HCT116 (cell line): ENCODE measurements at regions not wholly inside any gene's neighbourhood (a gene's known extent, or its start where the extent isn't known, plus 50 kb on each side); places are given as distances from the start of the nearest gene placed in this dataset.

Experiments used
- ATAC-seq: fragments of 200-7000 bp; cut with Tn5 transposase; 2 replicates; pipeline ENCODE4 v1.9.1; 2020; ENCODE audit warnings: mild to moderate bottlenecking, moderate library complexity
- BruUV-seq: library from RNA; stranded (reverse); fragments of 400-500 nt; replicated peaks from 2 replicates; lab custom pipeline; 2021; lab: Mats Ljungman, UMichigan
- CTCF ChIA-PET: fragments of 300-600 bp; sonication (Branson Sonifier 250); formaldehyde crosslinking; loops from one replicate; lab custom pipeline; 2021; ENCODE audit warnings: antibody characterized with exemption; lab: Charles Lee
- POLR2A ChIA-PET: fragments of 300-600, 350-600 bp; sonication (Branson Sonifier 250); formaldehyde crosslinking; loops from one replicate; lab custom pipeline; 2021; ENCODE audit warnings: antibody characterized with exemption; lab: Charles Lee
- RAD21 ChIA-PET, 2 experiments: fragments of 300-600 bp; sonication (Branson Sonifier 250); formaldehyde crosslinking; loops; one replicate each; lab custom pipeline; 2023; ENCODE audit warnings: low total read pairs in 2 of 2; ENCODE audit not compliant: uncharacterized antibody in 2 of 2, unreplicated experiment in 2 of 2, low non-redundant PET in 1 of 2; lab: Charles Lee
- DNase-seq: peaks from one replicate; pipeline ENCODE4 v3.0.0-alpha.2; 2010; ENCODE audit warnings: low read depth, low spot score
- H2AFZ ChIP-seq: fragments of 200-600 bp; shearing (Covaris generic), sonication (generic); 2 replicates; pipeline ENCODE4 v1.6.1; 2017; ENCODE audit warnings: low read depth, mixed run types, mixed read lengths, antibody characterized with exemption, low read length; ENCODE audit not compliant: poor library complexity, severe bottlenecking
- H3K27ac ChIP-seq: 2 replicates; pipeline ENCODE4 v1.5.1; 2012; ENCODE audit warnings: low read depth, low read length
- H3K27me3 ChIP-seq: fragments of 200-600 bp; sonication (generic); 2 replicates; pipeline ENCODE4 v1.6.1; 2016; ENCODE audit warnings: mixed run types, low read length, mixed read lengths; ENCODE audit not compliant: insufficient read depth
- H3K36me3 ChIP-seq, 2 experiments: fragments of 200-500 bp in 1 of 2; fragments of 200-600 bp in 1 of 2; sonication (Bioruptor generic) in 1 of 2; sonication (generic) in 1 of 2; 2 replicates each; pipeline versions ENCODE4 v1.5.1 to v1.6.1; 2014 to 2016; ENCODE audit warnings: low read length in 2 of 2, inconsistent platforms in 1 of 2, mixed read lengths in 1 of 2, mixed run types in 1 of 2; ENCODE audit not compliant: insufficient read depth in 2 of 2, control insufficient read depth in 1 of 2
- H3K4me1 ChIP-seq, 2 experiments: fragments of 200-600 bp in 1 of 2; sonication (generic) in 1 of 2; 2 replicates each; pipeline versions ENCODE4 v1.5.1 to v1.6.1; 2012 to 2017; ENCODE audit warnings: low read length in 2 of 2, inconsistent platforms in 1 of 2, mild to moderate bottlenecking in 1 of 2, mixed read lengths in 1 of 2, mixed run types in 1 of 2, moderate library complexity in 1 of 2; ENCODE audit not compliant: insufficient read depth in 2 of 2, control insufficient read depth in 1 of 2
- H3K4me2 ChIP-seq: fragments of 200-600 bp; sonication (generic); 2 replicates; pipeline ENCODE4 v1.6.1; 2017; ENCODE audit warnings: mixed run types, low read length, mixed read lengths
- H3K4me3 ChIP-seq, 2 experiments: fragments of 200-600 bp in 1 of 2; sonication (generic) in 1 of 2; replicated peaks in 1 of 2; 2 replicates each; pipeline ENCODE4 v1.5.1; 2011 to 2016; ENCODE audit warnings: low read length in 2 of 2, control low read depth in 1 of 2, low read depth in 1 of 2, mild to moderate bottlenecking in 1 of 2, mixed read lengths in 1 of 2, mixed run types in 1 of 2
- H3K79me2 ChIP-seq: fragments of 200-600 bp; sonication (generic); 2 replicates; pipeline ENCODE4 v1.6.1; 2017; ENCODE audit warnings: mild to moderate bottlenecking, mixed run types, low read length, moderate library complexity, mixed read lengths; ENCODE audit not compliant: insufficient read depth
- H3K9ac ChIP-seq: fragments of 200-600 bp; sonication (generic); 2 replicates; pipeline ENCODE4 v1.6.1; 2016; ENCODE audit warnings: low read length, mixed read lengths
- H3K9me2 ChIP-seq: fragments of 200-600 bp; sonication (generic), shearing (Covaris generic); 2 replicates; pipeline ENCODE4 v1.6.1; 2017; ENCODE audit warnings: mixed run types, mild to moderate bottlenecking, moderate library complexity; ENCODE audit not compliant: insufficient read depth
- H3K9me3 ChIP-seq, 2 experiments: fragments of 200-500 bp in 1 of 2; fragments of 200-600 bp in 1 of 2; sonication (Bioruptor generic) in 1 of 2; sonication (generic) in 1 of 2; 2 replicates each; pipeline ENCODE4 v1.6.1; 2014 to 2017; ENCODE audit warnings: low read length in 2 of 2, mixed read lengths in 2 of 2, inconsistent platforms in 1 of 2, low read depth in 1 of 2, mild to moderate bottlenecking in 1 of 2, mixed run types in 1 of 2, moderate library complexity in 1 of 2; ENCODE audit not compliant: control insufficient read depth in 1 of 2, insufficient read depth in 1 of 2
- H4K20me1 ChIP-seq: fragments of 200-600 bp; sonication (generic), shearing (Covaris generic); 2 replicates; pipeline ENCODE4 v1.6.1; 2017; ENCODE audit warnings: mixed run types, mild to moderate bottlenecking, moderate library complexity; ENCODE audit not compliant: insufficient read depth
- CBX3 ChIP-seq: IDR thresholded peaks from 2 replicates; pipeline ENCODE4 v1.6.1; 2012; ENCODE audit warnings: low read depth
- CEBPB ChIP-seq: IDR thresholded peaks from 2 replicates; pipeline ENCODE4 v1.6.1; 2012; ENCODE audit warnings: low read depth
- EGR1 ChIP-seq: IDR thresholded peaks from 2 replicates; pipeline ENCODE4 v1.6.1; 2012; ENCODE audit warnings: low read depth
- ELF1 ChIP-seq: IDR thresholded peaks from 2 replicates; pipeline ENCODE4 v1.6.1; 2012; ENCODE audit warnings: low read depth, borderline replicate concordance
- EZH2 ChIP-seq: fragments of 200-600 bp; sonication (generic); IDR thresholded peaks from 2 replicates; pipeline ENCODE4 v1.6.1; 2017; ENCODE audit warnings: antibody characterized with exemption, mixed run types
- EZH2phosphoT487 ChIP-seq: fragments of 200-600 bp; IDR thresholded peaks from 2 replicates; pipeline ENCODE4 v1.6.1; 2018; ENCODE audit warnings: antibody characterized with exemption, borderline replicate concordance
- JUND ChIP-seq: IDR thresholded peaks from 2 replicates; pipeline ENCODE4 v1.6.1; 2012
- POLR2A ChIP-seq: IDR thresholded peaks from 2 replicates; pipeline ENCODE4 v1.7.0; 2011; ENCODE audit warnings: borderline replicate concordance; ENCODE audit not compliant: insufficient read depth, insufficient read length; ENCODE audit errors: extremely low read depth
- POLR2AphosphoS5 ChIP-seq: IDR thresholded peaks from 2 replicates; pipeline ENCODE4 v1.6.1; 2011; ENCODE audit warnings: mild to moderate bottlenecking, low read depth, low read length, moderate library complexity
- RAD21 ChIP-seq: IDR thresholded peaks from 2 replicates; pipeline ENCODE4 v1.6.1; 2012; ENCODE audit warnings: low read depth, mild to moderate bottlenecking
- SIN3A ChIP-seq: IDR thresholded peaks from 2 replicates; pipeline ENCODE4 v1.6.1; 2012; ENCODE audit warnings: low read depth
- SP1 ChIP-seq: IDR thresholded peaks from 2 replicates; pipeline ENCODE4 v1.6.1; 2012; ENCODE audit warnings: low read depth
- SRF ChIP-seq: IDR thresholded peaks from 2 replicates; pipeline ENCODE4 v1.6.1; 2012; ENCODE audit warnings: low read depth
- TCF7L2 ChIP-seq: IDR thresholded peaks from 2 replicates; pipeline ENCODE4 v1.7.0; 2011; ENCODE audit warnings: borderline replicate concordance, inconsistent platforms; ENCODE audit not compliant: insufficient read depth, insufficient read length; ENCODE audit errors: extremely low read depth
- YY1 ChIP-seq: IDR thresholded peaks from 2 replicates; pipeline ENCODE4 v1.6.1; 2011; ENCODE audit warnings: low read length, low read depth, moderate library complexity, mild to moderate bottlenecking; ENCODE audit not compliant: insufficient replicate concordance; ENCODE audit errors: extremely low read depth
- ZFX ChIP-seq: fragments of 450-650 bp; IDR thresholded peaks from 2 replicates; pipeline ENCODE4 v1.6.1; 2017
- ZNF274 ChIP-seq: fragments of 200-500 bp; sonication (Bioruptor generic); IDR thresholded peaks from 2 replicates; pipeline ENCODE4 v1.6.1; 2014; ENCODE audit warnings: mild to moderate bottlenecking, low read depth, low read length, inconsistent platforms
- intact Hi-C: fragments of 100-400 bp; cut with micrococcal nuclease; formaldehyde crosslinking; loops from 2 replicates; pipeline ENCODE4 v1.10.0; 2022
- TF ChIP-seq, protein P1 (sequence below): IDR thresholded peaks from 2 replicates; pipeline ENCODE4 v1.6.1; 2012; ENCODE audit warnings: low read depth
- TF ChIP-seq, protein P2 (sequence below): IDR thresholded peaks from 2 replicates; pipeline ENCODE4 v1.6.1; 2012

- ATAC-seq (no peak), DNase-seq (no peak)
- ChIA-PET RAD21 (no interaction called here), POLR2A (no interaction called here), CTCF (no interaction called here)
- no peak overlapping the region for H3K9ac ChIP-seq
- no peaks in the 10 kb centered on the region for H3K9me2 ChIP-seq
- no peaks in the 10 kb centered on the region for H3K27me3 ChIP-seq
- BruUV-seq, result no TSS peak
- H3K4me2 ChIP-seq, result no peak overlapping the region
- H4K20me1 ChIP-seq, result no peaks in the 10 kb centered on the region
- no peaks in the 10 kb centered on the region for H3K79me2 ChIP-seq
- H2AFZ ChIP-seq, result no peak overlapping the region
- H3K27ac ChIP-seq, result no peak overlapping the region
- no peak overlapping the region for H3K4me3 ChIP-seq
- intact Hi-C loops, result no loop called here
- no peaks in the 10 kb centered on the region for H3K36me3 ChIP-seq
- H3K4me1 ChIP-seq, result no peaks in the 10 kb centered on the region
- no peaks in the 10 kb centered on the region for H3K9me3 ChIP-seq
- no peak for TF ChIP-seq EZH2phosphoT487
- TF ChIP-seq SIN3A, result no peak
- TF ChIP-seq, protein P1, sequence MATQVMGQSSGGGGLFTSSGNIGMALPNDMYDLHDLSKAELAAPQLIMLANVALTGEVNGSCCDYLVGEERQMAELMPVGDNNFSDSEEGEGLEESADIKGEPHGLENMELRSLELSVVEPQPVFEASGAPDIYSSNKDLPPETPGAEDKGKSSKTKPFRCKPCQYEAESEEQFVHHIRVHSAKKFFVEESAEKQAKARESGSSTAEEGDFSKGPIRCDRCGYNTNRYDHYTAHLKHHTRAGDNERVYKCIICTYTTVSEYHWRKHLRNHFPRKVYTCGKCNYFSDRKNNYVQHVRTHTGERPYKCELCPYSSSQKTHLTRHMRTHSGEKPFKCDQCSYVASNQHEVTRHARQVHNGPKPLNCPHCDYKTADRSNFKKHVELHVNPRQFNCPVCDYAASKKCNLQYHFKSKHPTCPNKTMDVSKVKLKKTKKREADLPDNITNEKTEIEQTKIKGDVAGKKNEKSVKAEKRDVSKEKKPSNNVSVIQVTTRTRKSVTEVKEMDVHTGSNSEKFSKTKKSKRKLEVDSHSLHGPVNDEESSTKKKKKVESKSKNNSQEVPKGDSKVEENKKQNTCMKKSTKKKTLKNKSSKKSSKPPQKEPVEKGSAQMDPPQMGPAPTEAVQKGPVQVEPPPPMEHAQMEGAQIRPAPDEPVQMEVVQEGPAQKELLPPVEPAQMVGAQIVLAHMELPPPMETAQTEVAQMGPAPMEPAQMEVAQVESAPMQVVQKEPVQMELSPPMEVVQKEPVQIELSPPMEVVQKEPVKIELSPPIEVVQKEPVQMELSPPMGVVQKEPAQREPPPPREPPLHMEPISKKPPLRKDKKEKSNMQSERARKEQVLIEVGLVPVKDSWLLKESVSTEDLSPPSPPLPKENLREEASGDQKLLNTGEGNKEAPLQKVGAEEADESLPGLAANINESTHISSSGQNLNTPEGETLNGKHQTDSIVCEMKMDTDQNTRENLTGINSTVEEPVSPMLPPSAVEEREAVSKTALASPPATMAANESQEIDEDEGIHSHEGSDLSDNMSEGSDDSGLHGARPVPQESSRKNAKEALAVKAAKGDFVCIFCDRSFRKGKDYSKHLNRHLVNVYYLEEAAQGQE, result no peak
- no peak for TF ChIP-seq JUND
- no peak for TF ChIP-seq SP1
- TF ChIP-seq RAD21, result no peak
- no peak for TF ChIP-seq ZNF274
- no peak for TF ChIP-seq ZFX
- no peak for TF ChIP-seq POLR2AphosphoS5
- TF ChIP-seq TCF7L2, result no peak
- no peak for TF ChIP-seq EZH2
- TF ChIP-seq ELF1, result no peak
- TF ChIP-seq EGR1, result no peak
- no peak for TF ChIP-seq CEBPB
- TF ChIP-seq POLR2A, result no peak
- no peak for TF ChIP-seq SRF
- no peak for TF ChIP-seq YY1
- TF ChIP-seq, protein P2, sequence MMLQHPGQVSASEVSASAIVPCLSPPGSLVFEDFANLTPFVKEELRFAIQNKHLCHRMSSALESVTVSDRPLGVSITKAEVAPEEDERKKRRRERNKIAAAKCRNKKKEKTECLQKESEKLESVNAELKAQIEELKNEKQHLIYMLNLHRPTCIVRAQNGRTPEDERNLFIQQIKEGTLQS, result no peak
- TF ChIP-seq CBX3, result no peak
Measured at GRCh38 chr12:53852992-53853391, 85.6 kb upstream of the HOXC13 start.
